GM18868 (cell line): ENCODE measurements at regions not wholly inside any gene's neighbourhood (a gene's known extent, or its start where the extent isn't known, plus 50 kb on each side); places are given as distances from the start of the nearest gene placed in this dataset.
"Not testable (repeated sequence)": the region's sequence is repeated elsewhere in the genome, so short reads cannot be mapped to it uniquely, and the experiment has no call there.

ENCODE experiments used
- ATAC-seq: cut with Tn5 transposase; IDR thresholded peaks from one replicate; pipeline ENCODE4 v1.9.1; 2021; ENCODE audit warnings: mild to moderate bottlenecking, moderate library complexity; ENCODE audit not compliant: unreplicated experiment

DNA sequence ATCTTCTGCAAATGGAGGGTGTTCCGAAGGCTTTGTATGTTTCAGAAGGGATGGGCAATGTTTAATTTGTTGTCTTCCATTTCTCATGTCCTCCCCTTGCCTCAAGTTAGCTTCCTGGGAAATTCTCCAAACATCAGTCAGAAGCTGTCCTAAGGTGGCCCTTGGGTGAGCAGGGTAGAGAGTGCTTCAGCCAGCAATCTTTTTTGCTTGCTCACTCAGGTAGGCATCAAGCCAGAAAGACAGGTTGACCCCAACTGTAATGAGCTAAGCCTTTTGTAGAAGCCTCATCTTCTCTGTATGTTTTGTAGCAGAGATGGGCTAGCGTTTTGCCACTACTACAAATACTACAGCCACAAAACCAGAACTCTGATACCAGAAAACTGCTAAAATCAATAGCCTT is 321.5 kb upstream of the FAM78B start:
- no peak for ATAC-seq

DNA sequence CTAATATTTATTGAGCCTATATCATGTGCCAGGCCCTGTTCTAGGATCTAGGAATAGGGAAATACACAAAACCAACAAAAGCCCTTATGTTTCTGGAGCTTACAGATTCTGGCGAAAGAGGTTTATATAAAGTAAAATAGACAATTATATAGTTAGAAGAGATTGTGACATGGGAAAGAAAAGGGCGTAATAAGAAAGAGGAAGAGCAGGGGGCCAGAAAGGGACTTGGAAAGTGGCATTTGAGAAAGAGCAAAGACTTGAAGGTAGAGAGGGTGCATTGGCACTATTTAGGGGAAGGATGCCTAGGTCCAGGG is 322.5 kb upstream of the FAM78B start:
- ATAC-seq: no peak

DNA sequence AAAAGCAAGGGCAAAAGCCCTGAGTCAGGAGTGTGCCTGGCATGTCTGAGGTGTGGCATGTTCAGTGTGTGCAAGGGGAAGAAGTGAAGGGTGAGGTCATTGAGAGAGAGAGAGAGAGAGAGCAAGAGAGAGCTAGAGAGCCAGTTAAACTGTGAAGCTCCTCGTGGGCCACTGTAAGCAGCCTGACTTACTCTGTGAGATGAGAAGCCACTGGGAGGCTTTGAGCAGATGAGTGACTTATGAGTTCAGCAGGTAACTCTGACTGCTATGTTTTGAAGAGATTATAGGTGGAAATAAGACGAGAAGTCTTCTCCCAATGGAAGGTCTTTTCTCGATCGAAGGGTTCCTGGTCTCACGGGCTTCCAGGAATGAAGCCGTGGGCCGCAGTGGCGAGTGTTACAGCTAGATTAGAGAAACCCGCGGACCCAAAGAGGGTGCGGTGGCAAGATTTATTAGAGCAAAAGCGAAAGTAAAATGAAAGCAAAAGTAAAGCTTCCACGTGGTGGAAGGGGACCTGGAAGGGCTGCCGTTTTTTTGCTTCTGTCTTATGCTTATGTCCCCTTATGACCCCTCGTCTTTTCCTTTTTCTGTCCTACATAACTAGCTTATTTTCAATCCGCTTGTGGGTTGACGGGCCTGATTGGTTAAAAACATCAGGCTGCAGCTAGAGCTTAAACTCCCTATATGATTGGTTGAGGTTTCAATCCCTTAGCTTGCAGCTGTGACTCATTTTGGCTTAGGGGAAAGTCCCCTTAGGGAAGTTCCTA is 323.1 kb upstream of the FAM78B start:
- ATAC-seq: peak; percentile 77

DNA sequence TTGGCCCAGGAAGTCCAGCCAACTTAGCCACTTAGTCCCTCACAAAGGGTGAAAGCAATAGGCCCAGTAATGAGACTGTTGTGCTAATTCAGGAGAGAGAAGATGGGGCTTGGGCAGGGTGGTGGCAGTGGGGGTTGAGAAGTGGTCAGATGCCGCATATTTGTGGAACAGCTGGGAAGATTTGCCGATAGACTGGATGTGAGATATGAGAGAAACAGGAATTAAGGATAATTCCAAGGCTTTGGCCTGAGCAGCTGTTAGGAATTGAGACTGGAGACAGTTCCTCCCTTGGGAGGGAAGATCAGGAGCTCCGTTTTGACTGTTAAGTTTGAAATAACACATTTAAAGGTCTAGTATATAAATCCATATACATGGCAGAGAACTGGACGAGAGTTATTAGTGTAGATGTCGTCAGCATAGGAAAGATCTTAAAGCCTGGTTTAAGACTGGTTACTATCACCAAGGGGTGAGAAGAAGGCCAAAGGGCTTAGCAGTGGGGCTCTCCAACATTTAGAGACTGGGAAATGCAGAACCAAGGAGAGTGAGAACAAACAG is 323.7 kb upstream of the FAM78B start:
- peak; percentile 65 for ATAC-seq

DNA sequence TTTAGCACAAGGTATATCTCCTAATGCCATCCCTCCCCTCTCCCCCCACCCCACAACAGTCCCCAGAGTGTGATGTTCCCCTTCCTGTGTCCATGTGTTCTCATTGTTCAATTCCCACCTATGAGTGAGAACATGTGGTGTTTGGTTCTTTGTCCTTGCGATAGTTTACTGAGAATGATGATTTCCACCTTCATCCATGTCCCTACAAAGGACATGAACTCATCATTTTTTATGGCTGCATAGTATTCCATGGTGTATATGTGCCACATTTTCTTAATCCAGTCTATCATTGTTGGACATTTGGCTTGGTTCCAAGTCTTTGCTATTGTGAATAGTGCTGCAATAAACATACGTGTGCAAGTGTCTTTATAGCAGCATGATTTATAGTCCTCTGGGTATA is 327.0 kb upstream of the FAM78B start:
- not testable (repeated sequence) for ATAC-seq

DNA sequence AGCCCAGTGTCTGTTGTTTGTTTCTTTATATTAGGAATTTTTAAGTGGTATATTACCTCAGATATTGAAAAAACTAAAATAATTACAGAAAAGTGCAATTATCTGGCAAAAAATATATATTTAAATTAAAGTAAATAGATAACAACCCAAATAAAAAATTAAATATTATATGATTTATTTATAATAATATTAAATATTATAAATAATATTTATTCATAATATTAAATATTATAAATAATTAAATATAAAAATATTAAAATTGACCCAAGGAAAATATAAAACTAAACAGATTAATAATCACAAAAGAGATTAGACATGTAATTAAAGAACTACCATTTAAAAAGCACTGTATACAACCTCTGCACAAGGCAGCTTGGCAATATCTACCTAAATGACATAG is 331.9 kb upstream of the POGK start:
- ATAC-seq: no peak

DNA sequence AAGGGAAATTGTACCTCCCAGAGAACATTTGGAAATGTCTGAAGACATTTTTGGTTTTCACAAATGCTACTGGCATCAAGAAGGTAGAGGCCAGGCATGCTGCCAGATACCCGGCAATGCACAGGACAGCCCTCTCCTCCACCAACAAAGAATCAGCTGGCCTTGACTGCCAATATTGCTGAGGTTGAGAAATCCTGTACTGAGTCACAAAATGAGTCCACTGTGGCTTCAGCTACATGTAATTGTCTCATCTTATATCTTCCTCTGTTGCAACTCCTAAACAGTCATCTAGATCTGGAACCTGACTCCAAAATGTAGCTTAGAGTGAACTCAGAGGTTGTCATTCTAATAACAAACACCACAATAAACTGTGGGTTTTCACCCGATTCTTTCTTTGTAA is 327.5 kb upstream of the POGK start:
- ATAC-seq: no peak

DNA sequence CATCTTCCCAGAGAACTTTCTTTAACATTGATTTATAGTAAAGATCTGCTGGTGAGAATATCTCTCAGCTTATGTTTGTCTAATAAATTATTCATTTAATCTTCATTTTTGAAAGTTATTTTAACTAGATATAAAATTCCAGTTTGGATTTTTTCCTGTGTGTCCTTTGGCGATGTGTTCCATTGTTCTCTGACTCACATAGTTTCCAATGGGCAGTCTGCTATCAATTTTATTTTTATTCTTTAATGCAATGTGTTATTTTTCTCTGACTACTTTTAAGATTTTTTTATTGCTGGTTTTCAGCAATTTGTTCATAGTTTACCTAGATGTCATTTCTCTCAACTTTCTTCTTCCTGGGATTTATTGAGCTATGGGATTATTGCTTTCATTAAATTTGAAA is 325.2 kb upstream of the POGK start:
- ATAC-seq: no peak

DNA sequence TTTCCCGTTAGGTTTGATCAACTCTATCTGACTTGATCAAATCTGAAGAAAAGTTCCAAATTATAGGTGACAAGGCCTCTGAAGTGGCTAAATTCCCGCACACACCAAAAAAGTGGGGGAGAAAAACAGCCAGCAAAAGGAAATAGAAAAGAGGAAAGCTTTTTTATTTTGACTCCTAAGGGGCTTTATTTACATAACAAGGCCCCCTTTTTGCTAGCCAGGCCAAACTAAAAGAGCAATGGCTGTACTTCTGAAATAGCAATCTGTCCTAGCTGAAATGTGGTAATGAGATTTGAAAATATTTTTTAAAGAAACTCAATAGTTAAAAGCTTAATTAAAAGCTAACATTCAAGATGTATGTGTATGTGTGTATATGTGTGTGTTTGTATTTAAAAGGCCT is 311.5 kb upstream of the POGK start:
- ATAC-seq: no peak

DNA sequence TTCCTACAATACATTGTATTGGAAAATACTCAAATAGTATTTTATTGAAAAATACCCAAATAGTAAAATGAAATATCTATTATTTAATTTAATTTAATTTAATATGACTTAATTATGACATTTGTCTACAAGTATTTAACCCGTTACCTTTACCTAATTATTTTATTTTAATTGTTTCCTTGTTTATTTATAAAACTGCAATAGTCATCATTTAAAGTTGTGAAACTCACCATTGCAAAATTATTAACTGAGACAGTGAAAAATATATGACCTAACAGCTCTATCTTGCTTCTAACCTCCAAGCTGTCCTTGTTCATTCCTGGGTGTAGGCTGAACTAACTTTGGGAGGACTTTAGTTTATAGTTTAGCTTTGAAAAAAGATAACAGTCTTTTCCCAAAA is 300.6 kb upstream of the POGK start:
- no peak for ATAC-seq

DNA sequence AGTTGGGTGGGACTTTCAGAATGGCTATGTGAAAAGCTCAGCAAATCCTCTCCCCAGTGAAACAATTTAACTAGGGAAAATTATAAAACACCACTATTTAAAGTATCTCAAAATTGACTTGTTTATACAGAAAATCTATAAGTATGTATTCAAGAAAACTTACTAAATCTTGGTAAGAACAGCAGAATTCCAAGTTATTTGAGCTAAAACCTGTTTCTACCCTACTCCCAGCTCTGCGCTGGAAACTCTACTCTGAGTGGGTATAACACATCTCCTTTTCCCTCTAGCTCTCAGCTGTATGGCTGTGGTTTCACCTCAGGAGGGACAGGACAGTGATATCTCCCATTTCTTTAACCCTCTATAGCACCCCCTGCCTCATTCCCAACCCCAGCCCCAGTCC is 295.2 kb upstream of the POGK start:
- ATAC-seq: no peak

DNA sequence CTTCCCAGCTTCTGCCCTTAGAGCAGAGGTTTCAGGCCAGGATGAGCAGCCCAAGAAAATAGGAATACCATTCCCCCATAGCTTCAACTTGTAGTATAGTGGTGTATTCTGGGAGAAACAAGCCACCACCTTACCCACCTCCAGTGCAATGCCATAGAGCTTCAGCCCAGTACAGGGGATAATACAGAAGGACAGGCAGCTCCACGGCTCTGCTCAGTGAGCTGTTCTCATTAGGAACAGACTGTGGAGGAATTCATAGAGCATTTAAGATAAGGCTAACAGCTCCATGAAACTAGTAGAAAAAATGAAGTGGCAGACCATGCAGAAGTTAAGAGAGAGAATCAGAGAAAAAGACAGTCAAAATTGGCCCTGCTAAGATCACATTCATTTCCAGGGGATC is 294.7 kb upstream of the POGK start:
- no peak for ATAC-seq

DNA sequence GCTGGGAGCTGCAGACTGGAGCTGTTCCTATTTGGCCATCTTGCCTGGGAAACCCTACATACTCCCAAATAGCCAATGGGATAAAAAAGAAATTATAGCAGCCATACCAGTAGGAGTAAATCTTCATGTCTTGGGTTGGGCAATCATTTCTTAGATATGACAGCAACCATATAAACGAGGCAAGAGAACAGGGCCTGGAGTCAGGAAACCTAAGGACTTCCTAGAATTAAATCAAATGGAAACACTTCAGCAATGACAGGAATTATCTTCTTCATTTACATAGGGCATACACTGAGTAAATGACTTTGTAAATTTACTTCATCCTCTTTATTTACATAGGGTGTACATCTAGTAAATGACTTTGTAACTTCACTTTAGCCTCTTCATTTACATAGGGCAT is 286.6 kb upstream of the POGK start:
- ATAC-seq: no peak

DNA sequence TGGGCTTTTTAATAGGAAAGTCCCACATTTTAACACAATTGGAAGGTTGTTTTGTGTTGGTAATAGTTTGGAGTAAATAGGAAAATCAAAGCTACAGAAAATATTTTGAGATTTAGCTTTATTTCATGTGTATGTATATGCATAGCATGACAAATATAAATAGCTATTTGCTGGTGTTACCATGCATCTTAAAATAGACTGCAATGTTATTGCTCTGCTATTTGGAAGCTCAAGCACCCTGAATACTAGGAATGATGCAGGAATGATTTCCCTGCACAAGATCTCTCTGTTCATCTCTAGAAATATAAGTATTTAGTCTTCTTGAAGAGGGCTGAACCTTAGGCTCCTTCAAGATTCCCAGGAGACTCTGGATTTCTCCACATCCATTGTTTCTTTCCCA is 268.3 kb upstream of the POGK start:
- no peak for ATAC-seq

DNA sequence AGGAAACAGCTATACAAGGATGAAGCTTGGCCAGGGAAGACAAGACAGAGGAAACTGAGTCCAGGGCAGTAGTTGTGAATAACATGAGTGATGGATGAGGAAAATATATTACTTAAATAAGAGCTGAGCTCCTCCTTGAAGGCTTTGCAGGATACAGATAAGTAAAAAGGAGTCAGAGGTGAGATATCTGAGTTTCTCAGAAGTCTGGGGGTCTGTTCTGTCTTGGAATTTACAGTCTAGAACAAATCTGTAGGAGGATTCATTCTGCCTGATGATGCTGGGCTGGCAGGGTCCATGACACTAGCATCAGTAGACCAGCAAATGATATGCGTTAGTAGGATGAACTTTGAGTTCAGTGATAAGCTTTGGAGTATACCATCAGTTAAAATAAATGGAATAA is 266.1 kb upstream of the POGK start:
- ATAC-seq: no peak

DNA sequence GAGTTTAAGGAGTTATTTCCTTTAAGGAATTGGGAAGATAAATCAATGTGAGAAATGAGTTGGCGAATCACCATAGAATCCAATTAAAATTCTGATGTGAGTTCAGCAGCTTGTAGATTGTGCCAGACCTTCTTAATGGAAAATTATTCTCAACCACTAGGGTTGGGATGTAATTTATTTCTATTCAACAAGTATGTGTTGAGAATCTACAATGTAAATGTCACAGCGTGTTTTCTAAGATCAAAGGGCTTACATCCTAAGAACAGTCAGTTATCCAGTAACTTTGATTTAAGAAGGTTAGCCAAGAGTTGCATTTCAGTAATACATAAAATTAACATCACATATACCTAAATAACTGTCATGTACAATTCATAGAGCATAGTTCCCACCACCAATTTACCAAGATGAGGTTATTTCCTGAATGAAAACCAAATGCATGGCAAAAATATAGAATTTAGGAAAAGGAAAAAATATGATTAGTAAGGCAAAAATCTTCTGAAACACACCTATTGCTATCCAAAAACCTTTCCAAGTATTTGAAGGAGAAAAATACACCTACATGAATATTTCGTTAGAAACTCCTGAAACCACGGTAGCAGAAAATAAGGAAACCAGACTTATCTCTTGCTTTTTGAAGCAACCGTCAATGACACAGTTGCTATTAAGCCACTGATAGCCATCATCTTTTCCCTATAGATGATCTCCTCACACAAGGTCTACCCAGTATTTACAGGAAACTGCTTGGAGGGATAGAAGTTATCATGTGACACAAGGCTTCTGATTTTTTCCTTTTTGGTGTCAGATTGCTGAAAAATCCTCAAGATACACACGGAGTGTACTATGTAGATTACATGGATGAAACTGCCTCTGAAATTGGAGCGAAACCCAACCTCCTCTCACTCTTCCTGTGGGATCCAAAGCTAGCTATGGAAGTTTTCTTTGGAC is 259.4 kb upstream of the POGK start:
- no peak for ATAC-seq

DNA sequence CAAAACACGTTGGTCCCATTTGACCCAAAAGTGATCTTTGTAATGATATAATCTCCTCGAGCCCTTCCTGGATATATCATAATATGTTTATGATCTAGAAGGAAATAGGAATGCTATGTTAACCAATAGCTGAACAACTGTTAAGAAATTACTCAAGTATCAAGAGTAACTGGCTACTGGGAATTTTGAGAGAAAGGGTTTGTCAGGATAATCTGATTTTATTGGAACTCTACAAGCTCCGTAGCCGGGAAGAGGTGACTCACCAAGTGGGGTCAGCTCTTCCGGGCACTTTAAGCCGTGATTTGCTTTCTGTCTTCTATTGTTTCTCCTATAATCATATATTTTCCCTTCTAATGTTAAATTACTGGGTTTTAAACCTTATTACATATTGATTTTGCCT is 250.5 kb upstream of the POGK start:
- ATAC-seq: no peak

DNA sequence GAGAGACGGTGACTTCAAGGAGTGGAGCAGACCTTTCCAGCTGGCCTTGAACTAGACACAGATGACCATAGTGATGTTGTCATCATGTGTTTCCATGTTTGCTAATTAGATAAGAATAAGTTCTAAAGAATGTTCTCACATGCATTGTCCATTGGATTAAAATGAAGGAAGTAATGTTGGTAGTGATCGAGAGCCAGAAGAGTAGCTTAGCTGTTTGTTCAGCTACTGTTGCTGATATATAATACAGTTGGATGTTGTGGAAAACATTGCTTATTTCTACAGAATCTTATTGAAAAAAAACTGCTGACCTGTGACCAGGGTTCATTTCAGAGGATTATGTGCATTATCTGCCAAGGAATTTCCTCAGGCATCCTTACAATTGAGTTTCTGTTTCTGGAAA is 249.1 kb upstream of the POGK start:
- ATAC-seq: no peak

DNA sequence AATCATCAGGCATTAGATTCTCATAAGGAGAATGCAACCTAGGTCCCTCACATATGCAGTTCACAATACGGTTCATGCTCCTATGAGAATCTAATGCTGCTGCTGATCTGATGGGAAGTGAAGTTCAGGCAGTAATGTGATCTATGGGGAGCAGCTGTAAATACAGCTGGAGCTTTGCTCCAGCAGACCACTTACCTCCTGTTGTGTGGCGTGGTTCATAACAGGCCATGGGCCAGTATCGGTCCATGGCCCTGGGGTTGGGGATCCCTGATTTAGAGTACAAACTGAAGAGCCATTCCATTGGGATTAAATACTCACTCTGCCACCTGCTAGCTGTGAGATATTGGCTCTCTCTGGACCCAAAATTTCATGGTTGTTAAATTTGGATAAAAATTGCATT is 244.6 kb upstream of the POGK start:
- ATAC-seq: no peak

DNA sequence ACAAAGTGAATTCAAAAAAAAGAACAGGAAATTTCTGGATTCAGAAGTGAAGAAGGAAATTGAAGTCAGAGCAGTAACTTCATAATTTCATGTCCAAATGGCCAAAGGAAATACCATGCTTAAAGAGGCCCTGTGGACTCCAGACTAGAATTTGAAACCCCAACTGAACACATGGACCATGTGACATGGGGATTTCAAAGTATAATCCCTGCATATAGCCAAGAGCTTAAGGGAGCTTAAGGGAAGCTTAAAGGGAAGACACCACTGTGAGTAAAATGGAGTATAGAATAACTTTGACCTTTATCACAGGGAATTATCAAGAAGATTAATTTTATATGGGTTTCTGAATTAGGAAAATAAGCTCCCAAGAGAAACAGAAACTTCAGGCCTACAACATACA is 241.8 kb upstream of the POGK start:
- no peak for ATAC-seq

DNA sequence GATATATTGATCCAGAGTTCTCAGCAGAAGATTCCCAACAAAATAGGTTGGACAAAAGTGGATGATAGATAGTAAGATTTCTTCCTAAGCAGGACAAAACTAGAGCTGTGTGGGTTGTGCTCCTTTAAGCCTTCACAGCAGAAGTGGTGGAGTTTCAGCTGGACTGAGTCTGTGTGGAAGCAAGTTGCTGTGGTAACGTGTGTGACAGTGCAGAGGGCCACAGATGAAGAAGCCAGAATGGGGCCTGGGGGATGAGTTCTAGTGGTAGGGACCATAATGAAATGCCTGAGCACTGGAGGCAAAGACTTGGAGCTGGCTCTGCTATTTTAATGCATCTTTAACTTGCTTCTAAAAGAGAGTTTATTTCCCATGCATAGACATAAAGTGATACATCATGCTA is 238.7 kb upstream of the POGK start:
- ATAC-seq: no peak

DNA sequence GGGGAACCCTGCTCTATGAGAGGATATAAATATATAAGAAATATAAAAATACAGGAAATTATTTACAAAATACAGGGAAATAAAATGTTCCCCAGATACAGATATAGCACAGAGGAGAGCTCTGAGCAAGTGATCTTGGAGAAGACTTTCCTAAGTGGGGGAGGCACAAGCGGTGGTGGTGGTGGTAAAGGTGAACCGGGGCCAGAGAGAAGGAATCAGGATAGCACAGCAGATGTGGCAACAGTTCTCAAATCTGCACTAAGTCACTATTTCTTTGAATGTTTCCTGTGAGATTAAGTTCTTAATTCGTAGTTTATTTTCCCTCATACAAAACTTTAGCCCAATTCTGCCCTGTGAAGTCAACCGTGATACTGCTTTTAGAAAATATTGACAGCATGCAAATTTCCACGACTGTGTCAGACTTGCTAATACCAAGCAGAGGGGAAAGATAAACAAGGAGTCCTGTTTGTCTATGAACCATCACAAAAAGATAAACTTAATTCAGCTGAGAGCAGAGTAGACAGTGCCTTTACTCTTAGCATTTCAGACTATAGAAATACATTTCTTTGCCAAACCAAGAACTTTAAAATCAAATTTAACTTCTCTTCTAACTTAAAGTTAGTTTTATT is 237.5 kb upstream of the POGK start:
- ATAC-seq: no peak
